HEK293T (cell line): ENCODE measurements at regions not wholly inside any gene's neighbourhood (a gene's known extent, or its start where the extent isn't known, plus 50 kb on each side); places are given as distances from the start of the nearest gene placed in this dataset.

Experiments
- CTCF ChIA-PET: fragments of 350-600 bp; formaldehyde crosslinking; extraction: SDS; loops from one replicate; lab custom pipeline; 2021; ENCODE audit warnings: antibody characterized with exemption, inconsistent platforms; lab: Yijun Ruan, JAX
- POLR2A ChIA-PET: fragments of 350-600 bp; formaldehyde crosslinking; extraction: SDS; loops from one replicate; lab custom pipeline; 2020; ENCODE audit warnings: antibody characterized with exemption, inconsistent platforms; lab: Yijun Ruan, JAX
- DNase-seq: peaks from one replicate; pipeline ENCODE4 v3.0.0; 2012; ENCODE audit warnings: mixed read lengths; ENCODE audit errors: extremely low spot score
- ARNT ChIP-seq: fragments of 450-650 bp; IDR thresholded peaks from 2 replicates; pipeline ENCODE4 v1.6.1; 2017; ENCODE audit warnings: mild to moderate bottlenecking
- BHLHE40 ChIP-seq: fragments of 450-650 bp; IDR thresholded peaks from 2 replicates; pipeline ENCODE4 v1.6.1; 2016; ENCODE audit warnings: mild to moderate bottlenecking, moderate library complexity, borderline replicate concordance
- CTBP1 ChIP-seq: fragments of 450-650 bp; IDR thresholded peaks from 2 replicates; pipeline ENCODE4 v1.6.1; 2016; ENCODE audit warnings: borderline replicate concordance
- ELF4 ChIP-seq: fragments of 450-650 bp; IDR thresholded peaks from 2 replicates; pipeline ENCODE4 v1.6.1; 2017; ENCODE audit warnings: antibody characterized with exemption
- FOXA1 ChIP-seq: fragments of 450-650 bp; IDR thresholded peaks from 2 replicates; pipeline ENCODE4 v1.6.1; 2016; ENCODE audit warnings: mild to moderate bottlenecking
- FOXK2 ChIP-seq: fragments of 450-650 bp; IDR thresholded peaks from 2 replicates; pipeline ENCODE4 v1.6.1; 2016; ENCODE audit warnings: mild to moderate bottlenecking
- FOXM1 ChIP-seq: fragments of 450-650 bp; IDR thresholded peaks from 2 replicates; pipeline ENCODE4 v1.6.1; 2017; ENCODE audit warnings: mild to moderate bottlenecking, borderline replicate concordance
- HDGF ChIP-seq: fragments of 450-650 bp; IDR thresholded peaks from 2 replicates; pipeline ENCODE4 v1.6.1; 2017; ENCODE audit warnings: antibody characterized with exemption, borderline replicate concordance
- L3MBTL2 ChIP-seq: fragments of 450-650 bp; conservative IDR thresholded peaks from 2 replicates; pipeline ENCODE4 v1.6.1; 2016; ENCODE audit warnings: mild to moderate bottlenecking
- LEF1 ChIP-seq: fragments of 450-650 bp; IDR thresholded peaks from 2 replicates; pipeline ENCODE4 v1.6.1; 2017; ENCODE audit warnings: mild to moderate bottlenecking, borderline replicate concordance
- NFRKB ChIP-seq: fragments of 450-650 bp; IDR thresholded peaks from 2 replicates; pipeline ENCODE4 v1.6.1; 2016; ENCODE audit warnings: mild to moderate bottlenecking, moderate library complexity
- PKNOX1 ChIP-seq: fragments of 450-650 bp; IDR thresholded peaks from 2 replicates; pipeline ENCODE4 v1.6.1; 2016
- SP1 ChIP-seq: fragments of 450-650 bp; IDR thresholded peaks from 2 replicates; pipeline ENCODE4 v1.6.1; 2017
- SUZ12 ChIP-seq: fragments of 450-650 bp; IDR thresholded peaks from 2 replicates; pipeline ENCODE4 v1.6.1; 2016; ENCODE audit warnings: mild to moderate bottlenecking
- TARDBP ChIP-seq: fragments of 450-650 bp; IDR thresholded peaks from 2 replicates; pipeline ENCODE4 v1.6.1; 2016
- ZNF384 ChIP-seq: fragments of 450-650 bp; IDR thresholded peaks from 2 replicates; pipeline ENCODE4 v1.6.1; 2016

GRCh38 chr7:94832051-94832450 lies 75.3 kb upstream of the PPP1R9A start:
- POLR2A ChIA-PET = no interaction called here
- TF ChIP-seq SP1 = no peak
- no peak for TF ChIP-seq FOXM1
- TF ChIP-seq PKNOX1 = no peak
- TF ChIP-seq LEF1 = no peak
- TF ChIP-seq ZNF384 = no peak
- TF ChIP-seq FOXA1 = no peak
- no peak for TF ChIP-seq CTBP1
- TF ChIP-seq SUZ12 = no peak
- TF ChIP-seq HDGF = no peak
- no peak for TF ChIP-seq ELF4
- no peak for TF ChIP-seq L3MBTL2
- no peak for TF ChIP-seq NFRKB
- no peak for TF ChIP-seq FOXK2
- no peak for TF ChIP-seq TARDBP
- no peak for TF ChIP-seq BHLHE40
- no peak for TF ChIP-seq ARNT
- DNase-seq = no peak
- CTCF ChIA-PET = no interaction called here

GRCh38 chr7:94834359-94834758 lies 73.0 kb upstream of the PPP1R9A start:
- TF ChIP-seq TARDBP (no peak), FOXK2 (no peak)
- DNase-seq = no peak
- POLR2A ChIA-PET = no interaction called here

GRCh38 chr7:94838717-94839116 lies 68.7 kb upstream of the PPP1R9A start:
- no peak for DNase-seq
- POLR2A ChIA-PET = no interaction called here
- TF ChIP-seq FOXK2 = no peak
- no peak for TF ChIP-seq CTBP1
- no peak for TF ChIP-seq SUZ12
- TF ChIP-seq BHLHE40 = no peak
- TF ChIP-seq L3MBTL2 = no peak
- no peak for TF ChIP-seq FOXM1
- TF ChIP-seq SP1 = no peak
- TF ChIP-seq FOXA1 = no peak
- TF ChIP-seq ZNF384 = no peak
- TF ChIP-seq ELF4 = no peak
- TF ChIP-seq HDGF = no peak
- no peak for TF ChIP-seq LEF1
- no peak for TF ChIP-seq ARNT
- CTCF ChIA-PET = no interaction called here

More at GRCh38 chr7:94834359-94834758, 73.0 kb upstream of the PPP1R9A start:
- CTCF ChIA-PET = no interaction called here

- no peak for DNase-seq
- TF ChIP-seq L3MBTL2 = no peak
- no peak for TF ChIP-seq FOXA1
- TF ChIP-seq ELF4 = no peak
- TF ChIP-seq SUZ12 = no peak
- no peak for TF ChIP-seq HDGF
- TF ChIP-seq ZNF384 = no peak
- no peak for TF ChIP-seq BHLHE40
- TF ChIP-seq TARDBP = no peak
- no peak for TF ChIP-seq FOXK2
- TF ChIP-seq PKNOX1 = no peak
- no peak for TF ChIP-seq NFRKB
- TF ChIP-seq ARNT = no peak
- TF ChIP-seq LEF1 = no peak
- TF ChIP-seq CTBP1 = no peak
- TF ChIP-seq SP1 = no peak
- TF ChIP-seq FOXM1 = no peak
- POLR2A ChIA-PET = no interaction called here
- CTCF ChIA-PET = no interaction called here
Observed at GRCh38 chr7:94843553-94843952, 63.8 kb upstream of the PPP1R9A start.

- CTCF ChIA-PET = no interaction called here
- TF ChIP-seq LEF1 (no peak), BHLHE40 (no peak), SUZ12 (no peak), ZNF384 (no peak), NFRKB (no peak), TARDBP (no peak), FOXA1 (no peak), L3MBTL2 (no peak), FOXM1 (no peak), SP1 (no peak), ARNT (no peak), ELF4 (no peak), FOXK2 (no peak), HDGF (no peak), CTBP1 (no peak), PKNOX1 (no peak)
- POLR2A ChIA-PET = no interaction called here
- DNase-seq = no peak
Observed at GRCh38 chr7:94848531-94848930, 58.9 kb upstream of the PPP1R9A start.

GRCh38 chr7:94848992-94849576 lies 58.3 kb upstream of the PPP1R9A start:
- TF ChIP-seq L3MBTL2 = no peak
- TF ChIP-seq BHLHE40 = no peak
- no peak for DNase-seq
- ChIA-PET POLR2A (no interaction called here), CTCF (no interaction called here)
